ENCODE measurements at regions not wholly inside any gene's neighbourhood (a gene's known extent, or its start where the extent isn't known, plus 50 kb on each side); places are given as distances from the start of the nearest gene placed in this dataset.

- TF ChIP-seq CTCF (IDR thresholded peaks at IDR 0.05; ENCODE audit: insufficient read depth, low read length) (no peak), POLR2AphosphoS5 (IDR thresholded peaks at IDR 0.05; ENCODE audit: low read depth) (no peak)
Measured at GRCh38 chr4:115374621-115375020, 261.2 kb upstream of the NDST4 start.

Data from HL-60 (cell line).